GM18951 (cell line): ENCODE measurements at regions not wholly inside any gene's neighbourhood (a gene's known extent, or its start where the extent isn't known, plus 50 kb on each side); places are given as distances from the start of the nearest gene placed in this dataset.

ENCODE experiments used
- POLR2A ChIP-seq: IDR thresholded peaks from 4 replicates; pipeline ENCODE4 v1.6.1; 2011; ENCODE audit warnings: mild to moderate bottlenecking; ENCODE audit not compliant: insufficient read length, insufficient read depth; ENCODE audit errors: extremely low read depth
- in situ Hi-C: fragments of 300-500 bp; cut with MboI; formaldehyde crosslinking; loops from one replicate; pipeline ENCODE4 v1.12.0; 2022; ENCODE audit warnings: low sequenced_read_pairs, mixed read lengths, inconsistent platforms; ENCODE audit not compliant: unreplicated experiment

DNA sequence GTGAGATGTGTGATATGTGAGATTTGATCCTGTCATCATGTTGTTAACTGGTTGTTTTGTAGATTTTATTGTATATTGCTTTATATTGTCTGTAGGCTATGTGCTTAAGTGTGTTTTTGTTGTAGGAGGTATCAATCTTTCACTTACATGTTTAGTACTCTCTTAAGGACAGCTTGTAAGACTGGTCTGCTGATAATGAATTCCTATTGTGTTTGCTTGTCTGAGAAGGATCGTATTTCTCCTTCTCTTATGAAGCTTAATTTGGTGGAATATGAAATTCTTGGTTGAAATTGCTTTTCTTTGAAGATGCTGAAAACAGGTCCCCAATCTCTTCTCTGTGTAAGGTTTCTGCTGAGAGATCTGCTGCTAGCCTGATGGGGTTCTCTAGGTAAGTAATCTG is 94.5 kb upstream of the ARHGAP5 start:
- TF ChIP-seq POLR2A = no peak

DNA sequence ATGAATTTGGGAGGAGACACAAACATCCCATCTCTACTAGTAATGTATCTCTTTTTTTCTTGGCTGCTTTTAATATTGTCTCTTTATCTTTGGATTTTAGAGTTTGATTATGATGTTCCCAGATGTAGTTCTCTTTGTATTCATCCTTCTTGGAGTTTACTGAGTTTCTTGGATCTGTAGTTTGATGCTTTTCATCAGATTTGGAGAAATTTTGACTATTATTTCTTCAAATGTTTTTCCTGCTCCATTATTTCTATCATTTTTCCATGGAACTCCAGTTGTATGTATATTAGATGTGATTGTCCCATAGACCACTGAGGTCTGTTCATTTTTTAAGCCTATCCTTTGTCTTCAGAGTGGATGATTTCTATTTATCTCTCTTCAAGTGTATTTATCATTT is 90.7 kb upstream of the ARHGAP5 start:
- in situ Hi-C loops = no loop called here
- no peak for TF ChIP-seq POLR2A

More for the DNA sequence above, 94.5 kb upstream of the ARHGAP5 start:
- in situ Hi-C loops = no loop called here

DNA sequence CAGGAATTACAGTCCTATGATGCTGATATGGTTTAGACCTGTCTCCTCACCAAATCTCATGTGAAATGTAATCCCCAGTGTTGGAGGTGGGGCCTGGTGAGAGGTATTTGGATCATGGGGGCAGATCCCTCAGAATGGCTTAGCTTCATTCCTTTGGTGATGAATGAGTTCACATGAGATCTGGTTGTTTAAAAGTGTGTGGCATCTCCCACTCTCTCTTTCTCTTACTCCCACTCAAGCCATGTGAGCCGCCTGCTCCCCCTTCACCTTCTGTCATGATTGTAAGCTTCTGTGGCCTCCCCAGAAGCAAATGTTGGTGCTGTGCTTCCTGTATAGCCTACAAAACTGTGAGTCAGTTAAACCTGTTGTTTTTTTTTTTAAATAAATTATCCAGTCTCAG is 89.4 kb upstream of the ARHGAP5 start:
- in situ Hi-C loops = no loop called here
- no peak for TF ChIP-seq POLR2A

DNA sequence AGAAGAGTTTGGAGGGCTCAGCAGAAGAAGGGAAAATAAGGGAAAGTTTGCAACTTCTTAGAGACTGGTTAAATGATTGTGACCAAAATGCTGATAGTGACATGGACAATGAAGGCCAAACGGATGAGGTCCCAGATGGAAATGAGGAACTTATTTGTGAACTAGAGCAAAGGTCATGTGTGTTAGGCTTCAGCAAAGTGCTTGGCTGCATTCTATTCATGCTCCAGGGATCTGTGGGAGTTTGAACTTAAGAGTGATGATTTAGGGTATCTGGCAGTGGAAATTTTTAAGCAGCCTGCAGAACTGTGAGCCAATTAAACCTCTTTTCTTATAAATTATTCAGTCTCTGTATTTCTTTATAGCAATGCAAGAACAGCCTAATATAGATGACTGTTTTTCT is 88.9 kb upstream of the ARHGAP5 start:
- no peak for TF ChIP-seq POLR2A
- in situ Hi-C loops = no loop called here

DNA sequence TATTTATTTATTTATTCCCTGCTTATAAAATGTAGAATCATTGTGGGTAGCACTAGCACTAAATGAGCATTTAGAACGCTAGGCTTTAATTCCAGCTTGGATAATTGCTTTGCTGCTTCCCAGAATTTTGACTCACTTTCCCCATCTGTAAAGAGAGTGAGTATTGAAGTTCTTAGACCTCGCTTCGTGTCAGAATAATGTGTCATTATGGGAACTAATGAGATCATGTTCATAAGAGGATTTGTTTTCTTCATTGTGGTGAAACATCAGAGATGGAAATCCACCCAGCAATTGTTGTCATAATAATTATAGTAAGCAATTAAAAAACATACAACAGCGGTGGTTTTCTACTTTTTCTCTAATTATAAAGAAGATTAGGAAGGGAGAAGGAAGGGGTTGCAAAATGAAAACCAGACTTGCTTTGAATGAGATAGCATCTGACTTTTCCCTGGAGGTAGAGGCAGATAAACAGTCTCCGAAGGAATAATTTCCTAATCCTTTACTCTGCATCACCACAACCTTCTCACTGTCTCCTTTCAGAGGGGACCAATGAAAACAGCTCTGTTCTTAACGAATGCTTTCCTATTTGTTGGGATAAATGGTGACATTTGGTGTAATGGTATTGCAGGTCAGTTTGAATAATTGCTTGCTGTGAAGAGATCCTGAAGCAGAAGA is 86.8 kb upstream of the ARHGAP5 start:
- TF ChIP-seq POLR2A = no peak

DNA sequence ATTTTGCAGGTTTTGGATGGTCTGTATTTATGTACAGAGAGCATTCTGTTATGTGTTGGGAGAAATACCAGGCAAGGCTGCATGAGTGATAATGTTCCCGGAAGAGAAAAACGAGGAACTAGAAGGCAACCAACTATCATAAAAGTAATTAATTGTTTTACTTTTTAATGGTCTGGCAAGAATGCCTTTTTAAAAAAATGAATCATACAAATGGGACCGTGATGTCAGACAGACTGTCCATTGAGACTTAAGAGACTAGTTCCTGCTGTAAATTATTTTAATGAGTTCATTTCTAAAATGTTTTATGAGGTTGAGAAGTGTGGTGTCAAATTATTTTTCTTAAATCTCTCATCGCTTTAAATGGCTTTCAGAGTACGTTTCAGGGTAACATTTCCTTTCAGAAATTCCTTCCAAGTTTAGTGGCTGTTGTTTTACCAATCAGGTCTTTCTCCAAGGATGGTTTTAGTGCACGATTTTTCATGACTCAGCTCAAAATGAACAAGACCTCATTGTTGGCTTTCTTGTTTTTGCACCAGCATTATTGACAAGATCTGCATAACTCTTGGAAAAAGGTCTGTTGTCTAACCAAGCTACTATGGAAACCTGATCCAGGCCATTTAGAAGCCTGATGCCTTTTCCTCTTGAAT is 86.1 kb upstream of the ARHGAP5 start:
- in situ Hi-C loops = no loop called here
- no peak for TF ChIP-seq POLR2A

More for the DNA sequence above, 86.8 kb upstream of the ARHGAP5 start:
- in situ Hi-C loops = no loop called here

DNA sequence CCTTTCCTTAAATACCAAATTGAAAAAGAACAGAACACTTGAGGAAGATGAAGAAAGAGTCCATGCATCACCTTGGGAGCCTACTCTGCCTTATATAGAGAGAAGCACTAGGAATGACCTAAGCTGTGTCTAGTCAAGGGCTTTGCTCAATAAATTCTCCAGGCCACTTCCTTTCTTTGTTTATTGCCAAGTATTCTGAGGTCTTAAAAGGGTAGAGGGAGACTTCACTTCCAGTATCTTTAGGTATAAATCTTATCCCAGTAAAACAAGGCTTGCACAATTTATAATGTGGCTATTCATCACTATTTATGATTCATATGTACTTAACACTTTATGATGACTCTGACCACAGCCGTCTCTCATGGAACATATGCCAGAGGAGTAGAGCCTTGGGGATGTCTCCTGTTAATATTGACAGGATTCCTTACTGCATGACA is 85.1 kb upstream of the ARHGAP5 start:
- no peak for TF ChIP-seq POLR2A
- in situ Hi-C loops = no loop called here

DNA sequence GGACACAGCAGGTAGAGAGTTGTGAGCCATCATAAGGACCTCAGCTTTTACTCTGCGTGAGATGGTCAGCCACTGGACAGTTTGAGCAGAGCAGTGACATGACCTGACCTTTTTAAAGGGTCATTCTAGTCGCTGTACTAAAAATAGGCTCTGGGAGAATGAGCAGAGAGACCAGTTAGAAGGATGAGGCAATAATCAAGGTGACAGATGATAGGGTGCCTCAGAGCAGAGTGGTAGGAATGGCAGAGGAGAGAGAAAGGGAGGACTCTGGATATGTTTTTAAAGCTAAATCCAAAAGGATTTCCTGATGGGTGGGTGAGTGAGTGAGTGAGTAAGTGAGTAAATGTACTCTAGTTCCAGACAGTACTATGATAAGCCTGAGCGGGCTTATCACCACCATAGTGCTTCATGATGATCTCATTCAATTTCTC is 83.6 kb upstream of the ARHGAP5 start:
- TF ChIP-seq POLR2A = no peak
- in situ Hi-C loops = no loop called here

DNA sequence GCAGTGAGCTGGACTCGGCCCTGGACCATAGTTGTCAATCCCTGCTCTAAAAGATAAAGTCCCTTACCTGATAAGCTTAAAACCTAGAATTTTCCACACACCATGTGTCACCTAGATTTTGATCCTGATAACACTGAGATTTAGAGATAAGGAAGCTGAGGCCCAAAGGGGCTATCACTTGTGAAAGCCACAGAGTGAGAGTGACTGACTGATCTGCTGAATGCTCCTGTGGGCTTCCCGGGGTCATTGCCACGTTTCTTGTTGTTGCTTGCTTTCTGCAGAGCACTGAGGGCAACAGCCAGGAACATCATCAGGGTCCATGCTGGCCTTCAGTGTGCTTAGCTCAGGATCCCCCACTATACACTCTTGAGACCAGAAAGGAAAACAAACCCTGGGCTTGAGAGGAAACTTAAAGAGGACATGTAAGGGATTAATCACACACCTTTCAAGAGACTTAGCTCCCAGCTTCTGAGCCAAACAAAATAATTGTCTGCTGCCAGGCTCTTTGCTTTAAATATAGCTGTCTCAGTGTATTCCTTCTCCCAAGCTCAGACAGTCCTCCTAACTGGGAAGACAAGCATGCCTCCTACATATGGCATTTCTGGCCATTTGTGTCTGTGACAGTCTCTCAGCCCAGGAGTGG is 82.6 kb upstream of the ARHGAP5 start:
- no peak for TF ChIP-seq POLR2A
- in situ Hi-C loops = no loop called here

DNA sequence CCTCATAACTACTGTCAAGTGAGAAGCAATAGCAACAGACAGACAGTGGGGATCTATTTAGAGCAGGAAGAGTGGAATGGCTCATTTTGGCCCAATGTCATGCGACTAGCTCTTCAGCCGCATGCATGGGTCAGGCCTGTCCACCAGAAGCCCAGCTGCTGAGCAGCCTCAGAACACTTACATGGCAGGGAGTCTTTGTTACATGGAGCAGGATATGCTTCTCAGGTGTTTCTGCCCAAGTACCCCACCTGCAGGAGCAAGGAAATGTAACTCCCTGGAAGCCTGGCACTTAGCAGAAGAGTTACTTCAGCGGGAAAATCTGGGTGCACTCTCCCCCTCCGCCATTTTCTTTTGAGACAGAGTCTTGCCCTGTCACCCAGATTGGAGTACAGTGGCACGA is 73.5 kb upstream of the ARHGAP5 start:
- in situ Hi-C loops = no loop called here
- no peak for TF ChIP-seq POLR2A

DNA sequence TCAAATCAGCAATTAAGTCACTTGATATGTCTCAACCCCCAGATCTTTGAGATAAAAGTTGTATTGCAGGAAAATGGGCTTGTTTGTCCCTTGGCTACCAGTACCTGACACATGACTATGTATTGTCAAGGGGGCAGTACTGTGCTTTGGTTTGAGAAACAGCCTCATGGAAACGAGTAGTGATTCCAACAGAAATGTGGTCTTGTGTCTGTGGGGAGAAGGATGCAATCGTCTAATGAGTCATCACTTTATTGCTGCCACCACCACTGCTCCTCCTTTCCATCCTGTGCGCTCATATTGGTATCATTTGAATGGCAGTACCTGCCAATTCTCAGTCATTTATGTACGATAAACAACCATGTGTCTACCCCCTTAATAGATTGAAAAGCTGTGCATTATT is 72.8 kb upstream of the ARHGAP5 start:
- in situ Hi-C loops = no loop called here
- no peak for TF ChIP-seq POLR2A

DNA sequence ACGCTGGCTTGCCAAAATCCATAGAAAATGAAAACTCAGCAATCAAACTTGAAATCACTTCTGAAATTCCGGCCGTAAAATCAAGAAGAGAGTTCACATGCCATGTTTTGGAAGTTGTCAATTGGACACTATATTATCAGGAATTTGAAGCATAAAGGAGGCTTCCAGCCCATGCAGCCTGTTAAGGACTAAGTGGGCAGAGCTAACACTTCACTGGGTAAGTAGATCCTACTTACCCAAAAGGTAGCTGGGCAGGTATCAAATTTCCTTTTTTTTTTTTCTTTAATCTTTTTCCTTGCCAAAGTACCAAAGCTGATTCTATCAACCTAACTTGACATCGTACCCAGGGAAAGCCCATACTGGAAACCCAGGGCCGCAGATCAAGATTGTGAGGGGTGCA is 71.5 kb upstream of the ARHGAP5 start:
- in situ Hi-C loops = no loop called here
- no peak for TF ChIP-seq POLR2A

DNA sequence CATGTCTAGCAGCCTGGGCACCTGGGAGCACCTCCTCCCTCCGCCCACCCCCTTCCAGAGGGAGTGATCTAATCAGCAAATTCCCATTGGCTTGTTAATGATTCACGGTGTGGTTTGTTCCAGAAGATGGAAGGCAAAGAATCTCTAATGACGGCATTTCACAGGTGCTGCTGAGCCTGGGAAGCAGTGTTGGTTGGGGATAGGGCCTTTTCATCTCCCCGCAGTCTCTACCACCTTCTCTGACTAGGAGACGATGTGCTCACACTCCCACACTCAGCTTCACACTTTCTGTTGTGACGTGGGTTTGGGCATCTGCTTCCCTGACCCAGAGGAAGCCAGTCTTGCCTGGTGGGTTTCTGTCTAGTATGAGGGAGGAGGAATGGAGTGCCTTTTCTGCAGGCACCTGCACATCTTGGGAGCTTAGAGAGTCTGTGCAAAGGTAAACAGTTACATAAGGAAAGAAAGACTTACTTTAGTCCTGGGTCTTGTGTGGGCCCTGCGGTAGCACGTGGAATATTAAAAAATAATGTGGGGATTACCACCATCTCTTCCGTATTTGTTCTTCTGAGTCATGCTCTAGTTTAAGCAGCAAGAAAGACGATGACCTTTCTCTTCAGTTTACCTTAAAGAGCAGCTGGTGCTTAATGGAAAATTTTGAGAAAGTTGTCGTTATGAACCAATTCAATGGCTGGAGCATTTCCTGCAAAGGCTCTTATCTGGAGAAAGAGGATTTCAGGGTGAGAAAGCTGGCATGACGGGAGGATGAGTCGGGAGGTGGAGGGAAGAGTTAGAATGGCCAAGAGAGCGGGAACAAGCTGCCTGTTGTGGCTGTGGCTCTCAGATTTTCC is 70.6 kb upstream of the ARHGAP5 start:
- TF ChIP-seq POLR2A = no peak
- in situ Hi-C loops = no loop called here
